ENCODE measurements at regions not wholly inside any gene's neighbourhood (a gene's known extent, or its start where the extent isn't known, plus 50 kb on each side); places are given as distances from the start of the nearest gene placed in this dataset.

DNA sequence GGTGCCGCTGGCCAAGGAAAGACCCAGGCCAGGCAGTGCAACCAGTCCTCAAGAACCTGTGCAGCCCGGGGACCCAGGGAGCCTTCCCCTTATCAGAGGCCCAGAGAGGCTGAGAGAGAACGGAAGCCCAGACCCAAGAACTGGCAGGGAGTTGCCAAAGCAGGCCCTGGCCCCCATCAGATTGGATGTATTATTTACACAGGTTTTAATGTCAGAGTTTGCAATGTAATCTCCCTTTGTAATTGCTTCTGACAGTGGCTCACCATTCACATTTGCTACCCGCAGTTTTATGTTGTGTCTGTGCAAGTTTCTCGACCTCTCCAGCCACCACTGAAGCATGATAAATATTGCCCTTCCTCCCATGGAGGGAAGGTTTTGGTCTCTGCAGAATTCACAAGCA is 660.9 kb downstream of the LIG4 start:
- TF ChIP-seq, protein P1, sequence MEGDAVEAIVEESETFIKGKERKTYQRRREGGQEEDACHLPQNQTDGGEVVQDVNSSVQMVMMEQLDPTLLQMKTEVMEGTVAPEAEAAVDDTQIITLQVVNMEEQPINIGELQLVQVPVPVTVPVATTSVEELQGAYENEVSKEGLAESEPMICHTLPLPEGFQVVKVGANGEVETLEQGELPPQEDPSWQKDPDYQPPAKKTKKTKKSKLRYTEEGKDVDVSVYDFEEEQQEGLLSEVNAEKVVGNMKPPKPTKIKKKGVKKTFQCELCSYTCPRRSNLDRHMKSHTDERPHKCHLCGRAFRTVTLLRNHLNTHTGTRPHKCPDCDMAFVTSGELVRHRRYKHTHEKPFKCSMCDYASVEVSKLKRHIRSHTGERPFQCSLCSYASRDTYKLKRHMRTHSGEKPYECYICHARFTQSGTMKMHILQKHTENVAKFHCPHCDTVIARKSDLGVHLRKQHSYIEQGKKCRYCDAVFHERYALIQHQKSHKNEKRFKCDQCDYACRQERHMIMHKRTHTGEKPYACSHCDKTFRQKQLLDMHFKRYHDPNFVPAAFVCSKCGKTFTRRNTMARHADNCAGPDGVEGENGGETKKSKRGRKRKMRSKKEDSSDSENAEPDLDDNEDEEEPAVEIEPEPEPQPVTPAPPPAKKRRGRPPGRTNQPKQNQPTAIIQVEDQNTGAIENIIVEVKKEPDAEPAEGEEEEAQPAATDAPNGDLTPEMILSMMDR (IDR thresholded peaks at IDR 0.05), result no peak
- TF ChIP-seq POLR2A (IDR thresholded peaks at IDR 0.05), result no peak
